NCI-H748 treated with DMSO at 0.1 percent for 48 hours (cell line): ENCODE measurements at regions not wholly inside any gene's neighbourhood (a gene's known extent, or its start where the extent isn't known, plus 50 kb on each side); places are given as distances from the start of the nearest gene placed in this dataset.

Experiments
- DNase-seq: peaks from one replicate; lab custom pipeline; 2025; lab: John Stamatoyannopoulos, UW

GRCh38 chr11:119793335-119793984, 64.5 kb upstream of the NECTIN1 start:
- DNase-seq: no peak

DNA sequence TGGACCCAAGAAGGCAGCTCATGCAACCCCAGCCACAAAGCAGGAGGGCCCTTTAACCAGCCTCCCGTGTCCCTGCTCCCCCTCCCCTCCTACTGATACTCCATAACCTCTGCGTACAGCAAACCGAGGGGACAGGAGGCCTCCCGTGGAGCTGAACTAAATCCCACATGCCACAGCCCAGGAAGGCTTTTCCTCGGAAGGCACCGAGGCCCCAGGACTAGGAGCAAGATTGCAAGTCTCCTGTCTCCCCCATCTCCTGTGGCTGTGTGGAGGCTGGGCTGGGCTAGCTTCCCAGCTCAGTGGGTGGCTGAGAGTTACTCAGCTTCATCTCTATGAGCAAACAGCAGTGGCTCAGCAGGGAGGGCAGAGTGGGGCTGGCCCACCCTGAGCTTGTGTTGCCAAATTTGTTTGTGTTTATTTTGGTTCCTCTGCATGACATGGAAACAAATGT, 62.7 kb upstream of the NECTIN1 start:
- no peak for DNase-seq

- no peak for DNase-seq
These were observed 62.0 kb upstream of the NECTIN1 start for GRCh38 chr11:119791047-119791446.

GRCh38 chr11:119790476-119790875, 61.5 kb upstream of the NECTIN1 start:
- DNase-seq: no peak

DNA sequence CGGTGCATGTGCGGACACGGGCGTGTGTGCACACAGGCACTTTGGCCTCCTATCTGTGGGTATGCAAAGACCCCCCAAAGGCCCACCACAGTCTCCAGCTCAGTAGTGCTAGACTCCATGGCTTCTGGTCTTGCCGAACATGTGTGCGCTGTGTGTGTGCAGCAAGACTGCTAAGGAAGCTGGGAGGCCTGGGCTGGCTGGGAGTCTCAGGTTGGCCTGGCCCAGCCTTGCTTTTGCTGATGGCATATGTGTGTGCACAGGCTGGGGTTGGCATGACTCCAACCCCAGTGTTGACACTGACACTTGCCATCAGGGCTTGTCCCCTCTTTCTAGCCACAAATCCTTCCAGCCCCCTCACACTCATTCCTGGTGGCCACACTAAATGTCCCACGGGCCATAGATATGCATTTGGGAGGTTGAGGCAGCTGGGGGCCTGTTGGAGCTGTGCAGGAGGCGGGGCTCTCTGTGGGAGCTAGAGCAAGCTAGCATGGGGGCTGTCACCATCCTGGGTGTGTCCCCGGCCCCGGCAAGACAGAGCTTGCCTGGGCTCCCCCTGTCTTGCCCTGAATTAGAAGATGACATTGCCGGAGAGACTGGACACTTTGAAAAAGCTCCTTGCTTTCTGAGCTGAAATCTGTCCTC, 60.9 kb upstream of the NECTIN1 start:
- DNase-seq: no peak

DNA sequence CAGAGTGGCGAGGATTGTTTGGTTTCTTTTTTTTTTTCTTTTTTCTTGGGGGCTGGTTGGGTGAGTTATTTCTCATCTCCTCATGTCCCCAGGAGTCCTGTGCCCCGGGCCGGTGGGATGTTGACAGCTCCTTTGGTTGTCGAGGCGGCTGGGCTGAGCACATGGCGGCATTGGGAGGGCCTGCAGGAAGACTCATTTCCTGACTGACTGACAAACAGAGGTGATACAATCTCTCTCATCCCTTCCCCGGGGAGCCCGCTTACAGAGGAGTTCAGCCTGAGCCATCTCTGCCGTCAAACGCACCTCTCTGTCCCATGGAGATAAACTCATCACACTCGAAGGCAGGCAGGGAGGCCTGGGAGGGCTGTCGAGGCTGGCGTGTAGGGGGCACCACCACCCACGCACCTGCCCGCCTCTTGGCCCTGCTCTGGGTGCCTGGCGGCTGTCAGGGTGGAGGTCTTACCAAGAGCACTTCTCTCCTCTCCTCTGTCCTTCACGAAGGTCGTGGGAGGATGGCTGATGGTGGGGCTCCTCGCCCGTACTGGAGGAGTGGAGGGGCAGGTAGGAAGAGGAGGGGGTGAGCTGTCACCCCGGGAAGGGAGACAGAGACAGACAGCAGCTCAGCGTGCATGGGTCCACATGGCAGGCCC, 60.0 kb upstream of the NECTIN1 start:
- DNase-seq: no peak

GRCh38 chr11:119788096-119788883, 59.3 kb upstream of the NECTIN1 start:
- no peak for DNase-seq

DNA sequence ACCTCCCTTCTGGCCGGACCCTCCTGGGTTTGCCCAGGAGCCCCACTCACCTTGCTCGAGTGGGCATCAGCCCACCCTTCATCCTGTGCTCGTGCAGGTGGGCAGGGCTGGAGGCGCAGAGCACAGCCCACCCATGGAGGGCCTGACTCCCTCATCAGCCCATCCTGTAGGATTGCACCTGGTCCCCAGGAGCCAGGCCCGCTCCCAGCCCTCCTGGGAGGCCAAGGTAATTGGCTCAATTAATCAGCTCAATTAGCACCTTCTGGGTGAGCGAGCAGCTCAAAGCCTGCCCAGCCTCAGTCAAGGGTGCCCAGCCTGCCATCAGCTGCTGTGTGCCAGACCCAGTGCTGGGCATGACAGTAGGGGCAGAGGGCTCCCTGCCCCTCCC, 58.1 kb upstream of the NECTIN1 start:
- no peak for DNase-seq

GRCh38 chr11:119786431-119787073, 57.6 kb upstream of the NECTIN1 start:
- DNase-seq: no peak

GRCh38 chr11:119785131-119785530, 56.1 kb upstream of the NECTIN1 start:
- no peak for DNase-seq

DNA sequence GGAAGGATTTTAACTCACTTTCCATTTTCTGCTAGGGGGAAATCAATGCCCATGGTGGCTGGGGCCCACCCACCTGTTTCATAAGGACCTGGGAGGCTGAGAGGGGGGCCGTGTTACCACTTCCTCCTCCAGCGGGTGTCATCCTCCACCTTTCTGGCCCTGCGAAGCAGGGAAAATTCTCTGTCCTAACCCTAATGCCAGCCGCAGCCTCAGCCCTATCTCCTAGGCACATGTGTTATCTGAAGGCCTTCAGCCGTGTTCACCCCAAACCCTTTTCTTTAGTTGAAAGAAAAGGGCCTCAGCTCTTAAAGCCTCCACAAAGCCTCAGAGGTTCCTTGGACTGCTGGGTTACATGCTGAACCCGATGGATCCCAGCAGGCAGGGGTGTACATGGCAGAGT, 55.4 kb upstream of the NECTIN1 start:
- DNase-seq: no peak

- no peak for DNase-seq
These were observed 54.7 kb upstream of the NECTIN1 start for GRCh38 chr11:119783466-119784400.

- no peak for DNase-seq
These were observed 53.7 kb upstream of the NECTIN1 start for GRCh38 chr11:119782739-119783072.

GRCh38 chr11:119782006-119782738, 53.2 kb upstream of the NECTIN1 start:
- no peak for DNase-seq

- no peak for DNase-seq
These were observed 51.4 kb upstream of the NECTIN1 start for GRCh38 chr11:119780222-119780953.

- no peak for DNase-seq
These were observed 50.4 kb upstream of the NECTIN1 start for GRCh38 chr11:119779195-119780071.
